ENCODE measurements at regions not wholly inside any gene's neighbourhood (a gene's known extent, or its start where the extent isn't known, plus 50 kb on each side); places are given as distances from the start of the nearest gene placed in this dataset.
A peak's percentile ranks its signal among the peaks of the same experiment; 100 is the strongest.

- Histone ChIP-seq H3K9me3 (no peaks in the 10 kb centered on the region), H3K4me1 (peaks cover 52% of the 10 kb centered on the region), H3K4me3 (ENCODE audit: low read depth, low read length) (no peak overlapping the region), H3K36me3 (ENCODE audit: control insufficient read depth, insufficient read depth, low read length) (no peaks in the 10 kb centered on the region), H3K27me3 (replicated peaks; ENCODE audit: control insufficient read depth, insufficient read depth, low read length) (no peaks in the 10 kb centered on the region)
- no peaks in the 10 kb centered on the region for H3K9me3 Mint-ChIP-seq (ENCODE audit: unreplicated experiment)
- no peaks in the 10 kb centered on the region for H3K27me3 Mint-ChIP-seq (ENCODE audit: insufficient read depth, unreplicated experiment)
- DNase-seq, result no peak
- TF ChIP-seq CTCF (IDR thresholded peaks at IDR 0.05; ENCODE audit: insufficient read depth in 1 of 2, low read depth in 1 of 2, low read length in 1 of 2, severe bottlenecking in 1 of 2, unreplicated experiment in 1 of 2), result no peak
- ChIA-PET CTCF (interaction anchor here (0.8 to 3.7 kb wide), 48 partner anchors 9 to 330 kb away, joined by 3 to 85 read pairs (median 5); partner anchors contain the start of gene TJP1), POLR2A (interaction anchor here (0.6 to 3.8 kb wide), 7 partner anchors 12 to 190 kb away, joined by 3 to 133 read pairs (median 7); partner anchors contain the start of gene TJP1)
- BruUV-seq (replicated peaks), result no TSS peak
- peak overlapping the region; percentile 68 for H3K4me3 Mint-ChIP-seq (ENCODE audit: unreplicated experiment)
- intact Hi-C loops (cut with micrococcal nuclease; ENCODE audit: unreplicated experiment), result loop anchor here (1.0 to 5.0 kb wide), 3 partner anchors 64 to 258 kb away; no protein-coding TSS in a partner anchor
- H3K36me3 Mint-ChIP-seq (ENCODE audit: insufficient read depth, unreplicated experiment), result peaks cover 18% of the 10 kb centered on the region
- H3K4me1 Mint-ChIP-seq (ENCODE audit: low read depth, unreplicated experiment), result peaks cover 52% of the 10 kb centered on the region
- peak overlapping the region; percentile 87 for H3K27ac Mint-ChIP-seq (ENCODE audit: unreplicated experiment)
Observed at GRCh38 chr15:29926083-29926388, 103.8 kb upstream of the TJP1 start.

- Mint-ChIP-seq H3K4me1 (ENCODE audit: low read depth, unreplicated experiment) (peaks cover 58% of the 10 kb centered on the region), H3K27ac (ENCODE audit: unreplicated experiment) (peak overlapping the region; percentile 87), H3K27me3 (ENCODE audit: insufficient read depth, unreplicated experiment) (no peaks in the 10 kb centered on the region), H3K9me3 (ENCODE audit: unreplicated experiment) (no peaks in the 10 kb centered on the region), H3K36me3 (ENCODE audit: insufficient read depth, unreplicated experiment) (peaks cover 18% of the 10 kb centered on the region), H3K4me3 (ENCODE audit: unreplicated experiment) (peak overlapping the region; percentile 68)
- ChIA-PET CTCF (interaction anchor here (0.5 to 3.7 kb wide), 54 partner anchors 9 to 387 kb away, joined by 3 to 85 read pairs (median 5); partner anchors contain the start of gene TJP1), POLR2A (interaction anchor here (0.6 to 3.8 kb wide), 9 partner anchors 12 to 247 kb away, joined by 3 to 133 read pairs (median 5); partner anchors contain the start of gene TJP1)
- H3K36me3 ChIP-seq (ENCODE audit: control insufficient read depth, insufficient read depth, low read length), result no peaks in the 10 kb centered on the region
- no peaks in the 10 kb centered on the region for H3K27me3 ChIP-seq (replicated peaks; ENCODE audit: control insufficient read depth, insufficient read depth, low read length)
- H3K9me3 ChIP-seq, result no peaks in the 10 kb centered on the region
- no peak overlapping the region for H3K4me3 ChIP-seq (ENCODE audit: low read depth, low read length)
- peaks cover 57% of the 10 kb centered on the region for H3K4me1 ChIP-seq
- BruUV-seq (replicated peaks), result TSS peak; percentile 84
- peak; percentile 86 to 95 for TF ChIP-seq CTCF (IDR thresholded peaks at IDR 0.05; ENCODE audit: insufficient read depth in 1 of 2, low read depth in 1 of 2, low read length in 1 of 2, severe bottlenecking in 1 of 2, unreplicated experiment in 1 of 2)
- intact Hi-C loops (cut with micrococcal nuclease; ENCODE audit: unreplicated experiment), result loop anchor here (1.0 to 5.0 kb wide), 8 partner anchors 12 to 257 kb away; no protein-coding TSS in a partner anchor
- peak; percentile 93 to 94 for DNase-seq
Observed at GRCh38 chr15:29925227-29926082, 103.2 kb upstream of the TJP1 start.

GRCh38 chr15:29924750-29925149 is 102.5 kb upstream of the TJP1 start:
- H3K4me3 Mint-ChIP-seq (ENCODE audit: unreplicated experiment), result peak overlapping the region; percentile 68
- POLR2A ChIA-PET, result interaction anchor here (0.6 to 3.8 kb wide), 8 partner anchors 11 to 258 kb away, joined by 3 to 133 read pairs (median 6); partner anchors contain the start of gene TJP1
- no peaks in the 10 kb centered on the region for H3K27me3 ChIP-seq (replicated peaks; ENCODE audit: control insufficient read depth, insufficient read depth, low read length)
- TF ChIP-seq CTCF (IDR thresholded peaks at IDR 0.05; ENCODE audit: insufficient read depth in 1 of 2, low read depth in 1 of 2, low read length in 1 of 2, severe bottlenecking in 1 of 2, unreplicated experiment in 1 of 2), result no peak
- CTCF ChIA-PET, result interaction anchor here (1.3 to 3.7 kb wide), 12 partner anchors 8 to 212 kb away, joined by 5 to 85 read pairs (median 11); partner anchors contain the start of gene TJP1
- no peaks in the 10 kb centered on the region for H3K9me3 Mint-ChIP-seq (ENCODE audit: unreplicated experiment)
- H3K27ac Mint-ChIP-seq (ENCODE audit: unreplicated experiment), result peak overlapping the region; percentile 87
- peaks cover 64% of the 10 kb centered on the region for H3K4me1 ChIP-seq
- BruUV-seq (replicated peaks), result no TSS peak
- H3K27me3 Mint-ChIP-seq (ENCODE audit: insufficient read depth, unreplicated experiment), result no peaks in the 10 kb centered on the region
- no peaks in the 10 kb centered on the region for H3K36me3 ChIP-seq (ENCODE audit: control insufficient read depth, insufficient read depth, low read length)
- no peaks in the 10 kb centered on the region for H3K9me3 ChIP-seq
- intact Hi-C loops (cut with micrococcal nuclease; ENCODE audit: unreplicated experiment), result loop anchor here (1.0 to 5.0 kb wide), 6 partner anchors 11 to 188 kb away; no protein-coding TSS in a partner anchor
- H3K4me1 Mint-ChIP-seq (ENCODE audit: low read depth, unreplicated experiment), result peaks cover 64% of the 10 kb centered on the region
- peak; percentile 91 to 96 for DNase-seq
- no peak overlapping the region for H3K4me3 ChIP-seq (ENCODE audit: low read depth, low read length)
- H3K36me3 Mint-ChIP-seq (ENCODE audit: insufficient read depth, unreplicated experiment), result peaks cover 18% of the 10 kb centered on the region
